ENCODE measurements at regions not wholly inside any gene's neighbourhood (a gene's known extent, or its start where the extent isn't known, plus 50 kb on each side); places are given as distances from the start of the nearest gene placed in this dataset.
"Not testable (repeated sequence)": the region's sequence is repeated elsewhere in the genome, so short reads cannot be mapped to it uniquely, and the experiment has no call there.

- DNase-seq (ENCODE audit: low read depth in 2 of 2) = no peak
Measured at GRCh38 chr5:121319292-121319691, 532.4 kb upstream of the FTMT start.

GRCh38 chr5:121325930-121326329, 525.8 kb upstream of the FTMT start:
- no peak for DNase-seq (ENCODE audit: low read depth in 2 of 2)

- peak; percentile 65 to 79 for DNase-seq (ENCODE audit: low read depth in 2 of 2)
Measured at GRCh38 chr5:121350181-121350930, 501.3 kb upstream of the FTMT start.

- DNase-seq (ENCODE audit: low read depth in 2 of 2) = no peak
Measured at GRCh38 chr5:121366515-121366914, 485.2 kb upstream of the FTMT start.

GRCh38 chr5:121373371-121373770, 478.3 kb upstream of the FTMT start:
- no peak for DNase-seq (ENCODE audit: low read depth in 2 of 2)

GRCh38 chr5:121377461-121377860, 474.2 kb upstream of the FTMT start:
- DNase-seq (ENCODE audit: low read depth in 2 of 2) = no peak

GRCh38 chr5:121378046-121378445, 473.6 kb upstream of the FTMT start:
- no peak for DNase-seq (ENCODE audit: low read depth in 2 of 2)

GRCh38 chr5:121378559-121379359, 472.9 kb upstream of the FTMT start:
- no peak for DNase-seq (ENCODE audit: low read depth in 2 of 2)

- no peak for DNase-seq (ENCODE audit: low read depth in 2 of 2)
Measured at GRCh38 chr5:121380066-121380465, 471.6 kb upstream of the FTMT start.

- no peak for DNase-seq (ENCODE audit: low read depth in 2 of 2)
Measured at GRCh38 chr5:121384359-121384758, 467.3 kb upstream of the FTMT start.

GRCh38 chr5:121386334-121386733, 465.3 kb upstream of the FTMT start:
- DNase-seq (ENCODE audit: low read depth in 2 of 2) = no peak

- no peak for DNase-seq (ENCODE audit: low read depth in 2 of 2)
Measured at GRCh38 chr5:121396716-121397115, 455.0 kb upstream of the FTMT start.

- no peak for DNase-seq (ENCODE audit: low read depth in 2 of 2)
Measured at GRCh38 chr5:121399879-121400278, 451.8 kb upstream of the FTMT start.

- DNase-seq (ENCODE audit: low read depth in 2 of 2) = no peak
Measured at GRCh38 chr5:121408778-121409177, 442.9 kb upstream of the FTMT start.

GRCh38 chr5:121415270-121415669, 436.4 kb upstream of the FTMT start:
- DNase-seq (ENCODE audit: low read depth in 2 of 2) = no peak

GRCh38 chr5:121421646-121422045, 430.0 kb upstream of the FTMT start:
- DNase-seq (ENCODE audit: low read depth in 2 of 2) = no peak

GRCh38 chr5:121424976-121425375, 426.7 kb upstream of the FTMT start:
- DNase-seq (ENCODE audit: low read depth in 2 of 2) = no peak

- DNase-seq (ENCODE audit: low read depth in 2 of 2) = no peak
Measured at GRCh38 chr5:121426153-121426552, 425.5 kb upstream of the FTMT start.

GRCh38 chr5:121429761-121430160, 421.9 kb upstream of the FTMT start:
- DNase-seq (ENCODE audit: low read depth in 2 of 2) = no peak

GRCh38 chr5:121430538-121430937, 421.1 kb upstream of the FTMT start:
- no peak for DNase-seq (ENCODE audit: low read depth in 2 of 2)

- no peak for DNase-seq (ENCODE audit: low read depth in 2 of 2)
Measured at GRCh38 chr5:121445511-121445910, 406.2 kb upstream of the FTMT start.

GRCh38 chr5:121462441-121462840, 389.2 kb upstream of the FTMT start:
- no peak for DNase-seq (ENCODE audit: low read depth in 2 of 2)

- not testable (repeated sequence) for DNase-seq (ENCODE audit: low read depth in 2 of 2)
Measured at GRCh38 chr5:121471222-121471621, 380.5 kb upstream of the FTMT start.

Measured in fibroblast of skin of left biceps (primary cell).